Panc1 (cell line): ENCODE measurements at regions not wholly inside any gene's neighbourhood (a gene's known extent, or its start where the extent isn't known, plus 50 kb on each side); places are given as distances from the start of the nearest gene placed in this dataset.

ENCODE experiments used
- ATAC-seq: fragments of 200-7000 bp; cut with Tn5 transposase; 2 replicates; pipeline ENCODE4 v1.9.1; 2020; ENCODE audit warnings: mild to moderate bottlenecking, moderate library complexity
- BruUV-seq: library from RNA; stranded (reverse); fragments of 400-500 nt; replicated peaks from 2 replicates; lab custom pipeline; 2021; lab: Mats Ljungman, UMichigan
- CTCF ChIA-PET: fragments of 300-600 bp; sonication (Branson Sonifier 250); formaldehyde crosslinking; loops from one replicate; lab custom pipeline; 2022; ENCODE audit warnings: antibody characterized with exemption; lab: Charles Lee
- POLR2A ChIA-PET: fragments of 300-600 bp; sonication (Branson Sonifier 250); formaldehyde crosslinking; loops from one replicate; lab custom pipeline; 2022; ENCODE audit warnings: antibody characterized with exemption; lab: Charles Lee
- DNase-seq: peaks from one replicate; pipeline ENCODE4 v3.0.0-alpha.2; 2010; ENCODE audit warnings: low read depth, low spot score
- H3K27ac ChIP-seq: 2 replicates; pipeline ENCODE4 v1.5.1; 2011; ENCODE audit warnings: mild to moderate bottlenecking, low read length, inconsistent platforms
- H3K27me3 ChIP-seq: fragments of 200-500 bp; sonication (Bioruptor generic); 2 replicates; pipeline ENCODE4 v1.6.0; 2014; ENCODE audit warnings: low read length, inconsistent platforms; ENCODE audit not compliant: control insufficient read depth, insufficient read depth
- H3K36me3 ChIP-seq: fragments of 200-500 bp; sonication (Bioruptor generic); 2 replicates; pipeline ENCODE4 v1.5.1; 2014; ENCODE audit warnings: inconsistent platforms, mild to moderate bottlenecking, low read length, moderate library complexity; ENCODE audit not compliant: control insufficient read depth, insufficient read depth
- H3K4me1 ChIP-seq: 2 replicates; pipeline ENCODE4 v1.5.1; 2011; ENCODE audit warnings: inconsistent platforms, mild to moderate bottlenecking, low read length, moderate library complexity; ENCODE audit not compliant: control insufficient read depth, insufficient read depth
- H3K4me3 ChIP-seq, 2 experiments: 2 replicates each; pipeline ENCODE4 v1.5.1; 2011 to 2012; ENCODE audit warnings: low read depth in 2 of 2, low read length in 2 of 2, mild to moderate bottlenecking in 2 of 2, inconsistent platforms in 1 of 2, moderate library complexity in 1 of 2
- H3K9me3 ChIP-seq: fragments of 200-500 bp; sonication (Bioruptor generic); 2 replicates; pipeline ENCODE4 v1.5.1; 2014; ENCODE audit warnings: low read depth, mild to moderate bottlenecking, inconsistent platforms, low read length, moderate library complexity; ENCODE audit not compliant: control insufficient read depth, insufficient read depth
- POLR2AphosphoS5 ChIP-seq: IDR thresholded peaks from 2 replicates; pipeline ENCODE4 v1.6.1; 2012; ENCODE audit warnings: mild to moderate bottlenecking, low read depth, low read length, moderate library complexity
- SIN3A ChIP-seq: IDR thresholded peaks from 2 replicates; pipeline ENCODE4 v1.6.1; 2012; ENCODE audit warnings: low read depth, mild to moderate bottlenecking, low read length, moderate library complexity, borderline replicate concordance; ENCODE audit not compliant: insufficient read depth
- TCF7L2 ChIP-seq: IDR thresholded peaks from 2 replicates; pipeline ENCODE4 v1.6.1; 2011; ENCODE audit warnings: mild to moderate bottlenecking, low read depth, low read length, inconsistent platforms
- in situ Hi-C: cut with HindIII; loops from 2 replicates; pipeline ENCODE4 v1.10.0; 2016; ENCODE audit warnings: low sequenced_read_pairs, low pct_unique_long_range_greater_than_20kb
- intact Hi-C: fragments of 100-400 bp; cut with micrococcal nuclease; formaldehyde crosslinking; loops from one replicate; pipeline ENCODE4 v1.10.0; 2022; ENCODE audit not compliant: unreplicated experiment
- TF ChIP-seq, protein P1 (sequence below): fragments of 450-650 bp; IDR thresholded peaks from 2 replicates; pipeline ENCODE4 v1.5.1; 2017; ENCODE audit warnings: mild to moderate bottlenecking
- TF ChIP-seq, protein P2 (sequence below), 2 experiments: IDR thresholded peaks; 2 replicates each; pipeline ENCODE4 v1.6.1; 2011 to 2012; ENCODE audit warnings: low read depth in 2 of 2, control low read depth in 1 of 2, low read length in 1 of 2, mild to moderate bottlenecking in 1 of 2, moderate library complexity in 1 of 2; ENCODE audit not compliant: insufficient read depth in 1 of 2

- ChIA-PET CTCF (no interaction called here), POLR2A (no interaction called here)
- H3K4me3 ChIP-seq, result no peak overlapping the region
- no peaks in the 10 kb centered on the region for H3K36me3 ChIP-seq
- intact Hi-C loops, result no loop called here
- no peak for DNase-seq
- BruUV-seq, result no TSS peak
- H3K27me3 ChIP-seq, result peaks cover 4% of the 10 kb centered on the region; the same call in 1 of the 2 replicates
- TF ChIP-seq SIN3A, result no peak
- TF ChIP-seq POLR2AphosphoS5, result no peak
- TF ChIP-seq, protein P1, sequence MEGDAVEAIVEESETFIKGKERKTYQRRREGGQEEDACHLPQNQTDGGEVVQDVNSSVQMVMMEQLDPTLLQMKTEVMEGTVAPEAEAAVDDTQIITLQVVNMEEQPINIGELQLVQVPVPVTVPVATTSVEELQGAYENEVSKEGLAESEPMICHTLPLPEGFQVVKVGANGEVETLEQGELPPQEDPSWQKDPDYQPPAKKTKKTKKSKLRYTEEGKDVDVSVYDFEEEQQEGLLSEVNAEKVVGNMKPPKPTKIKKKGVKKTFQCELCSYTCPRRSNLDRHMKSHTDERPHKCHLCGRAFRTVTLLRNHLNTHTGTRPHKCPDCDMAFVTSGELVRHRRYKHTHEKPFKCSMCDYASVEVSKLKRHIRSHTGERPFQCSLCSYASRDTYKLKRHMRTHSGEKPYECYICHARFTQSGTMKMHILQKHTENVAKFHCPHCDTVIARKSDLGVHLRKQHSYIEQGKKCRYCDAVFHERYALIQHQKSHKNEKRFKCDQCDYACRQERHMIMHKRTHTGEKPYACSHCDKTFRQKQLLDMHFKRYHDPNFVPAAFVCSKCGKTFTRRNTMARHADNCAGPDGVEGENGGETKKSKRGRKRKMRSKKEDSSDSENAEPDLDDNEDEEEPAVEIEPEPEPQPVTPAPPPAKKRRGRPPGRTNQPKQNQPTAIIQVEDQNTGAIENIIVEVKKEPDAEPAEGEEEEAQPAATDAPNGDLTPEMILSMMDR, result no peak
- no peak for TF ChIP-seq TCF7L2
- TF ChIP-seq, protein P2, sequence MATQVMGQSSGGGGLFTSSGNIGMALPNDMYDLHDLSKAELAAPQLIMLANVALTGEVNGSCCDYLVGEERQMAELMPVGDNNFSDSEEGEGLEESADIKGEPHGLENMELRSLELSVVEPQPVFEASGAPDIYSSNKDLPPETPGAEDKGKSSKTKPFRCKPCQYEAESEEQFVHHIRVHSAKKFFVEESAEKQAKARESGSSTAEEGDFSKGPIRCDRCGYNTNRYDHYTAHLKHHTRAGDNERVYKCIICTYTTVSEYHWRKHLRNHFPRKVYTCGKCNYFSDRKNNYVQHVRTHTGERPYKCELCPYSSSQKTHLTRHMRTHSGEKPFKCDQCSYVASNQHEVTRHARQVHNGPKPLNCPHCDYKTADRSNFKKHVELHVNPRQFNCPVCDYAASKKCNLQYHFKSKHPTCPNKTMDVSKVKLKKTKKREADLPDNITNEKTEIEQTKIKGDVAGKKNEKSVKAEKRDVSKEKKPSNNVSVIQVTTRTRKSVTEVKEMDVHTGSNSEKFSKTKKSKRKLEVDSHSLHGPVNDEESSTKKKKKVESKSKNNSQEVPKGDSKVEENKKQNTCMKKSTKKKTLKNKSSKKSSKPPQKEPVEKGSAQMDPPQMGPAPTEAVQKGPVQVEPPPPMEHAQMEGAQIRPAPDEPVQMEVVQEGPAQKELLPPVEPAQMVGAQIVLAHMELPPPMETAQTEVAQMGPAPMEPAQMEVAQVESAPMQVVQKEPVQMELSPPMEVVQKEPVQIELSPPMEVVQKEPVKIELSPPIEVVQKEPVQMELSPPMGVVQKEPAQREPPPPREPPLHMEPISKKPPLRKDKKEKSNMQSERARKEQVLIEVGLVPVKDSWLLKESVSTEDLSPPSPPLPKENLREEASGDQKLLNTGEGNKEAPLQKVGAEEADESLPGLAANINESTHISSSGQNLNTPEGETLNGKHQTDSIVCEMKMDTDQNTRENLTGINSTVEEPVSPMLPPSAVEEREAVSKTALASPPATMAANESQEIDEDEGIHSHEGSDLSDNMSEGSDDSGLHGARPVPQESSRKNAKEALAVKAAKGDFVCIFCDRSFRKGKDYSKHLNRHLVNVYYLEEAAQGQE (IDR thresholded peaks at IDR 0.05; ENCODE audit: insufficient read depth in 1 of 2, low read depth in 2 of 2, low read length in 1 of 2), result no peak
- no peaks in the 10 kb centered on the region for H3K4me1 ChIP-seq
- H3K27ac ChIP-seq, result no peak overlapping the region
- no peak for ATAC-seq
- in situ Hi-C loops, result no loop called here
- H3K9me3 ChIP-seq, result no peaks in the 10 kb centered on the region
Measured at GRCh38 chr18:78017869-78018268, 768.2 kb downstream of the GALR1 start.

GRCh38 chr18:78021196-78021595 lies 771.5 kb downstream of the GALR1 start:
- Histone ChIP-seq H3K27me3 (peaks cover 4% of the 10 kb centered on the region; the same call in 1 of the 2 replicates), H3K9me3 (no peaks in the 10 kb centered on the region), H3K4me3 (no peak overlapping the region), H3K27ac (no peak overlapping the region), H3K4me1 (no peaks in the 10 kb centered on the region), H3K36me3 (no peaks in the 10 kb centered on the region)
- ATAC-seq, result no peak
- in situ Hi-C loops, result no loop called here
- DNase-seq, result no peak
- ChIA-PET CTCF (no interaction called here), POLR2A (no interaction called here)
- TF ChIP-seq, protein P1, result no peak; the same call in 1 of the 2 replicates
- no peak for TF ChIP-seq SIN3A
- TF ChIP-seq, protein P2 (IDR thresholded peaks at IDR 0.05; ENCODE audit: insufficient read depth in 1 of 2, low read depth in 2 of 2, low read length in 1 of 2), result no peak
- TF ChIP-seq POLR2AphosphoS5, result no peak
- no peak for TF ChIP-seq TCF7L2
- no TSS peak for BruUV-seq
- intact Hi-C loops, result no loop called here
